Myocyte (in vitro differentiated cells): ENCODE measurements at regions not wholly inside any gene's neighbourhood (a gene's known extent, or its start where the extent isn't known, plus 50 kb on each side); places are given as distances from the start of the nearest gene placed in this dataset.
"Not testable (repeated sequence)": the region's sequence is repeated elsewhere in the genome, so short reads cannot be mapped to it uniquely, and the experiment has no call there.

Source experiments
- DNase-seq: peaks from one replicate; pipeline ENCODE4 v3.0.0-alpha.2; 2012; ENCODE audit warnings: low read depth

- peak; percentile 26 for DNase-seq
These were observed 505.1 kb downstream of the IRS2 start for GRCh38 chr13:109281017-109281902.

GRCh38 chr13:109276261-109276660 is 510.1 kb downstream of the IRS2 start:
- DNase-seq, result no peak

- DNase-seq, result peak; percentile 31
These were observed 510.5 kb downstream of the IRS2 start for GRCh38 chr13:109275852-109276251.

GRCh38 chr13:109275139-109275745 is 511.1 kb downstream of the IRS2 start:
- DNase-seq, result no peak

GRCh38 chr13:109274188-109274821 is 512.1 kb downstream of the IRS2 start:
- DNase-seq, result peak; percentile 84

GRCh38 chr13:109273326-109273751 is 513.0 kb downstream of the IRS2 start:
- DNase-seq, result peak; percentile 39

- peak; percentile 31 for DNase-seq
These were observed 513.6 kb downstream of the IRS2 start for GRCh38 chr13:109272595-109273325.

- peak; percentile 88 for DNase-seq
These were observed 514.5 kb downstream of the IRS2 start for GRCh38 chr13:109271555-109272541.

- no peak for DNase-seq
These were observed 515.3 kb downstream of the IRS2 start for GRCh38 chr13:109271061-109271460.

GRCh38 chr13:109269381-109269780 is 517.0 kb downstream of the IRS2 start:
- DNase-seq, result not testable (repeated sequence)

GRCh38 chr13:109268492-109268891 is 517.9 kb downstream of the IRS2 start:
- not testable (repeated sequence) for DNase-seq

- peak; percentile 49 for DNase-seq
These were observed 519.0 kb downstream of the IRS2 start for GRCh38 chr13:109267400-109267799.

GRCh38 chr13:109265438-109265742 is 521.0 kb downstream of the IRS2 start:
- not testable (repeated sequence) for DNase-seq

- DNase-seq, result not testable (repeated sequence)
These were observed 521.6 kb downstream of the IRS2 start for GRCh38 chr13:109264603-109265437.

GRCh38 chr13:109257761-109258157 is 528.6 kb downstream of the IRS2 start:
- DNase-seq, result not testable (repeated sequence)
